Keratinocyte (primary cell): ENCODE measurements at regions not wholly inside any gene's neighbourhood (a gene's known extent, or its start where the extent isn't known, plus 50 kb on each side); places are given as distances from the start of the nearest gene placed in this dataset.

Experiments
- DNase-seq: peaks from one replicate; pipeline ENCODE4 v3.0.0-alpha.2; 2011; ENCODE audit warnings: low read depth, missing footprints, low spot score
- FAIRE-seq: peaks from 2 replicates; lab custom pipeline; 2011; peaks lifted over from hg19 to GRCh38; lab: Jason Lieb, UNC
- H2AFZ ChIP-seq: 2 replicates; pipeline ENCODE4 v1.6.0; 2012; ENCODE audit warnings: low read length, control low read depth, inconsistent platforms; ENCODE audit not compliant: control insufficient read depth
- H3K27ac ChIP-seq: 2 replicates; pipeline ENCODE4 v1.5.1; 2011; ENCODE audit warnings: low read length; ENCODE audit not compliant: control insufficient read depth, insufficient read depth
- H3K27me3 ChIP-seq: 3 replicates; pipeline ENCODE4 v1.6.0; 2011; ENCODE audit warnings: low read length; ENCODE audit not compliant: control insufficient read depth, insufficient read depth; ENCODE audit errors: extremely low read depth
- H3K36me3 ChIP-seq, 2 experiments: 2 replicates in 1 of 2; 3 replicates in 1 of 2; pipeline ENCODE4 v1.5.1; 2011; ENCODE audit warnings: low read length in 2 of 2, mild to moderate bottlenecking in 1 of 2; ENCODE audit not compliant: control insufficient read depth in 2 of 2, insufficient read depth in 2 of 2; ENCODE audit errors: extremely low read depth in 1 of 2
- H3K4me1 ChIP-seq: 3 replicates; pipeline ENCODE4 v1.5.1; 2011; ENCODE audit warnings: low read length; ENCODE audit not compliant: control insufficient read depth, insufficient read depth; ENCODE audit errors: extremely low read depth
- H3K4me2 ChIP-seq: 3 replicates; pipeline ENCODE4 v1.6.0; 2011; ENCODE audit warnings: low read depth, low read length; ENCODE audit not compliant: control insufficient read depth, insufficient read depth; ENCODE audit errors: extremely low read depth
- H3K4me3 ChIP-seq, 3 experiments: fragments of 200-600 bp in 1 of 3; sonication (generic) in 1 of 3; 2 replicates in 2 of 3; 3 replicates in 1 of 3; pipeline ENCODE4 v1.5.1; 2011 to 2016; ENCODE audit warnings: low read length in 3 of 3, mild to moderate bottlenecking in 3 of 3, control low read depth in 2 of 3, inconsistent platforms in 1 of 3, low read depth in 1 of 3, mixed read lengths in 1 of 3, mixed run types in 1 of 3, moderate library complexity in 1 of 3; ENCODE audit not compliant: control insufficient read depth in 2 of 3, insufficient read depth in 2 of 3; ENCODE audit errors: extremely low read depth in 1 of 3
- H3K79me2 ChIP-seq: 2 replicates; pipeline ENCODE4 v1.6.0; 2012; ENCODE audit warnings: low read length; ENCODE audit not compliant: control insufficient read depth, insufficient read depth
- H3K9ac ChIP-seq: 3 replicates; pipeline ENCODE4 v1.6.0; 2011; ENCODE audit warnings: low read length; ENCODE audit not compliant: control insufficient read depth, insufficient read depth; ENCODE audit errors: extremely low read depth
- H3K9me1 ChIP-seq: 3 replicates; pipeline ENCODE4 v1.6.0; 2011; ENCODE audit warnings: low read length; ENCODE audit not compliant: control insufficient read depth, insufficient read depth; ENCODE audit errors: extremely low read depth
- H3K9me3 ChIP-seq: 2 replicates; pipeline ENCODE4 v1.5.1; 2012; ENCODE audit warnings: low read depth, low read length; ENCODE audit not compliant: control insufficient read depth
- H4K20me1 ChIP-seq: 3 replicates; pipeline ENCODE4 v1.6.0; 2011; ENCODE audit warnings: low read length; ENCODE audit not compliant: control insufficient read depth, insufficient read depth; ENCODE audit errors: extremely low read depth
- EZH2 ChIP-seq: IDR thresholded peaks from one replicate; pipeline ENCODE4 v1.6.1; 2012; ENCODE audit warnings: inconsistent platforms, mild to moderate bottlenecking, low read length, moderate library complexity
- dilution Hi-C: fragments of 300-500 bp; cut with MboI; formaldehyde crosslinking; loops from one replicate; pipeline ENCODE4 v1.7.0; 2020; ENCODE audit warnings: low sequenced_read_pairs; ENCODE audit not compliant: extremely low pct_ligation_motif_present
- TF ChIP-seq, protein P1 (sequence below), 3 experiments: IDR thresholded peaks in 1 of 3; conservative IDR thresholded peaks in 1 of 3; optimal IDR thresholded peaks in 1 of 3; 2 replicates in 2 of 3; 3 replicates in 1 of 3; pipeline versions ENCODE3 to v1.5.1; 2011; ENCODE audit warnings: low read length in 3 of 3, mild to moderate bottlenecking in 3 of 3, moderate library complexity in 2 of 3, control low read depth in 1 of 3, inconsistent platforms in 1 of 3; ENCODE audit not compliant: insufficient read depth in 2 of 3; ENCODE audit errors: extremely low read depth in 1 of 3

- no peak overlapping the region for H2AFZ ChIP-seq
- H3K79me2 ChIP-seq, result no peaks in the 10 kb centered on the region
- H3K27ac ChIP-seq, result no peak overlapping the region
- H3K27me3 ChIP-seq, result no peaks in the 10 kb centered on the region
- FAIRE-seq (no peak), DNase-seq (no peak)
- H3K4me1 ChIP-seq, result no peaks in the 10 kb centered on the region
- H3K36me3 ChIP-seq, result no peaks in the 10 kb centered on the region
- dilution Hi-C loops, result no loop called here
- H3K9ac ChIP-seq, result no peak overlapping the region
- no peak overlapping the region for H3K4me3 ChIP-seq
- H4K20me1 ChIP-seq, result no peaks in the 10 kb centered on the region
- H3K9me1 ChIP-seq, result no peaks in the 10 kb centered on the region
- TF ChIP-seq, protein P1, sequence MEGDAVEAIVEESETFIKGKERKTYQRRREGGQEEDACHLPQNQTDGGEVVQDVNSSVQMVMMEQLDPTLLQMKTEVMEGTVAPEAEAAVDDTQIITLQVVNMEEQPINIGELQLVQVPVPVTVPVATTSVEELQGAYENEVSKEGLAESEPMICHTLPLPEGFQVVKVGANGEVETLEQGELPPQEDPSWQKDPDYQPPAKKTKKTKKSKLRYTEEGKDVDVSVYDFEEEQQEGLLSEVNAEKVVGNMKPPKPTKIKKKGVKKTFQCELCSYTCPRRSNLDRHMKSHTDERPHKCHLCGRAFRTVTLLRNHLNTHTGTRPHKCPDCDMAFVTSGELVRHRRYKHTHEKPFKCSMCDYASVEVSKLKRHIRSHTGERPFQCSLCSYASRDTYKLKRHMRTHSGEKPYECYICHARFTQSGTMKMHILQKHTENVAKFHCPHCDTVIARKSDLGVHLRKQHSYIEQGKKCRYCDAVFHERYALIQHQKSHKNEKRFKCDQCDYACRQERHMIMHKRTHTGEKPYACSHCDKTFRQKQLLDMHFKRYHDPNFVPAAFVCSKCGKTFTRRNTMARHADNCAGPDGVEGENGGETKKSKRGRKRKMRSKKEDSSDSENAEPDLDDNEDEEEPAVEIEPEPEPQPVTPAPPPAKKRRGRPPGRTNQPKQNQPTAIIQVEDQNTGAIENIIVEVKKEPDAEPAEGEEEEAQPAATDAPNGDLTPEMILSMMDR (optimal IDR thresholded peaks at IDR 0.05 in 1 of 3, IDR thresholded peaks at IDR 0.05 in 1 of 3, conservative IDR thresholded peaks at IDR 0.05 in 1 of 3; ENCODE audit: extremely low read depth in 1 of 3, insufficient read depth in 2 of 3, low read length in 3 of 3), result no peak
- TF ChIP-seq EZH2, result no peak
- H3K9me3 ChIP-seq, result no peaks in the 10 kb centered on the region
- no peak overlapping the region for H3K4me2 ChIP-seq
Observed at GRCh38 chr14:35991356-35991755, 165.2 kb downstream of the BRMS1L start.

GRCh38 chr14:35989736-35990135, 163.6 kb downstream of the BRMS1L start:
- Histone ChIP-seq H3K9me3 (no peaks in the 10 kb centered on the region), H3K79me2 (no peaks in the 10 kb centered on the region), H3K27ac (no peak overlapping the region), H4K20me1 (no peaks in the 10 kb centered on the region), H3K4me1 (no peaks in the 10 kb centered on the region), H3K4me3 (no peak overlapping the region), H3K4me2 (no peak overlapping the region), H3K9me1 (no peaks in the 10 kb centered on the region), H3K9ac (no peak overlapping the region), H3K36me3 (no peaks in the 10 kb centered on the region), H3K27me3 (no peaks in the 10 kb centered on the region), H2AFZ (no peak overlapping the region)
- dilution Hi-C loops, result no loop called here
- DNase-seq, result no peak
- no peak for FAIRE-seq
- no peak for TF ChIP-seq EZH2
- TF ChIP-seq, protein P1 (optimal IDR thresholded peaks at IDR 0.05 in 1 of 3, IDR thresholded peaks at IDR 0.05 in 1 of 3, conservative IDR thresholded peaks at IDR 0.05 in 1 of 3; ENCODE audit: extremely low read depth in 1 of 3, insufficient read depth in 2 of 3, low read length in 3 of 3), result no peak
